ENCODE measurements at regions not wholly inside any gene's neighbourhood (a gene's known extent, or its start where the extent isn't known, plus 50 kb on each side); places are given as distances from the start of the nearest gene placed in this dataset.
"Not testable (repeated sequence)": the region's sequence is repeated elsewhere in the genome, so short reads cannot be mapped to it uniquely, and the experiment has no call there.

GRCh38 chr10:117492504-117492903 lies 50.0 kb upstream of the EMX2 start:
- TF ChIP-seq, protein P1, sequence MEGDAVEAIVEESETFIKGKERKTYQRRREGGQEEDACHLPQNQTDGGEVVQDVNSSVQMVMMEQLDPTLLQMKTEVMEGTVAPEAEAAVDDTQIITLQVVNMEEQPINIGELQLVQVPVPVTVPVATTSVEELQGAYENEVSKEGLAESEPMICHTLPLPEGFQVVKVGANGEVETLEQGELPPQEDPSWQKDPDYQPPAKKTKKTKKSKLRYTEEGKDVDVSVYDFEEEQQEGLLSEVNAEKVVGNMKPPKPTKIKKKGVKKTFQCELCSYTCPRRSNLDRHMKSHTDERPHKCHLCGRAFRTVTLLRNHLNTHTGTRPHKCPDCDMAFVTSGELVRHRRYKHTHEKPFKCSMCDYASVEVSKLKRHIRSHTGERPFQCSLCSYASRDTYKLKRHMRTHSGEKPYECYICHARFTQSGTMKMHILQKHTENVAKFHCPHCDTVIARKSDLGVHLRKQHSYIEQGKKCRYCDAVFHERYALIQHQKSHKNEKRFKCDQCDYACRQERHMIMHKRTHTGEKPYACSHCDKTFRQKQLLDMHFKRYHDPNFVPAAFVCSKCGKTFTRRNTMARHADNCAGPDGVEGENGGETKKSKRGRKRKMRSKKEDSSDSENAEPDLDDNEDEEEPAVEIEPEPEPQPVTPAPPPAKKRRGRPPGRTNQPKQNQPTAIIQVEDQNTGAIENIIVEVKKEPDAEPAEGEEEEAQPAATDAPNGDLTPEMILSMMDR (IDR thresholded peaks at IDR 0.05) = no peak
- TF ChIP-seq POLR2A (IDR thresholded peaks at IDR 0.05) = no peak
- no peak for DNase-seq
- Histone ChIP-seq H3K27me3 (no peaks in the 10 kb centered on the region), H3K36me3 (no peaks in the 10 kb centered on the region), H3K4me1 (no peaks in the 10 kb centered on the region), H3K4me3 (no peak overlapping the region), H3K9me3 (no peaks in the 10 kb centered on the region), H3K27ac (no peak overlapping the region)

- no peak for DNase-seq
- no peaks in the 10 kb centered on the region for H3K4me1 ChIP-seq
- H3K4me3 ChIP-seq = no peak overlapping the region
- H3K27me3 ChIP-seq = no peaks in the 10 kb centered on the region
- no peaks in the 10 kb centered on the region for H3K9me3 ChIP-seq
- no peaks in the 10 kb centered on the region for H3K36me3 ChIP-seq
- no peak for TF ChIP-seq POLR2A (IDR thresholded peaks at IDR 0.05)
- TF ChIP-seq, protein P1 (IDR thresholded peaks at IDR 0.05) = no peak
- H3K27ac ChIP-seq = no peak overlapping the region
These were observed 54.5 kb upstream of the EMX2 start for GRCh38 chr10:117488004-117488403.

DNA sequence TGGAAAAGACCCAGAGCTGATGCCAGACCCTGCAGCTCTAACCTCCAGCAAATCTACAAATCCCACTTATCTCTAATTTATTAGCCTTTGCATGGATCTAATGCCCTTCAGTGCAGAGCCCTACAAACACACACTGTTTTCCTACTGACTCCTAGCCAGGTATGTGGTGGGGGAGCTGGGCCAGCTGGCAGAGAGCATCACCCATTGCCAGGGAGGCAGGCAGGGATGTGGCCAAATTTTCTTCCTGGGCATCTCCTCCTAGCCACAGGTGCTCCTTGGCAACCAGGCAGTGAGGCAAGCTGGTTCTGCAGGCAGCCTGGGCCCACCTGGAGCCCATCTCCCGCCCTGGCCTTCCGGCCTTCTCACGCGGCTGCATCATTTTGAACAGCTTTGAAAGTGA lies 55.9 kb upstream of the EMX2 start:
- Histone ChIP-seq H3K9me3 (no peaks in the 10 kb centered on the region), H3K4me1 (no peaks in the 10 kb centered on the region), H3K27ac (no peak overlapping the region), H3K4me3 (no peak overlapping the region), H3K36me3 (no peaks in the 10 kb centered on the region), H3K27me3 (no peaks in the 10 kb centered on the region)
- DNase-seq = no peak
- TF ChIP-seq, protein P1 (IDR thresholded peaks at IDR 0.05) = no peak
- no peak for TF ChIP-seq POLR2A (IDR thresholded peaks at IDR 0.05)

GRCh38 chr10:117483056-117483590 lies 59.4 kb upstream of the EMX2 start:
- Histone ChIP-seq H3K27me3 (no peaks in the 10 kb centered on the region), H3K9me3 (no peaks in the 10 kb centered on the region), H3K4me3 (no peak overlapping the region), H3K4me1 (no peaks in the 10 kb centered on the region), H3K27ac (no peak overlapping the region), H3K36me3 (no peaks in the 10 kb centered on the region)
- no peak for DNase-seq
- TF ChIP-seq, protein P1 (IDR thresholded peaks at IDR 0.05) = no peak
- TF ChIP-seq POLR2A (IDR thresholded peaks at IDR 0.05) = no peak

DNA sequence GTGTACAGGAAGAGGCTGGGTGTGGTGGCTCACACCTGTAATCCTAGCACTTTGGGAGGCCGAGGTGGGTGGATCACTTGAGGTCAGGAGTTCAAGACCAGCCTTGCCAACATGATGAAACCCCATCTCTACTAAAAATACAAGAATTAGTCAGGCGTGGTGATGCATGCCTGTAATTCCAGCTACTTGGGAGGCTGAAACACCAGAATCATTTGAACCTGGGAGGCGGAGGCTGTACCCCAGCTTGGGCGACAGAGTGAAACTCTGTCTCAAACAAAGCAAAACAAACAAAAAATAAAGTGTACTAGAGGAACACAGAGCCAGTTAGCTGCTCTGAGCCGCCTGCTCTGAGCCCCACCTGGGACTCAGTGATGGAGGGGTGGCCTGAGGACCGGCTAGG lies 61.5 kb upstream of the EMX2 start:
- not testable (repeated sequence) for H3K4me1 ChIP-seq, H3K4me3 ChIP-seq, H3K36me3 ChIP-seq, H3K27ac ChIP-seq, H3K9me3 ChIP-seq, H3K27me3 ChIP-seq, DNase-seq

- H3K4me3 ChIP-seq = no peak overlapping the region
- no peak for DNase-seq
- no peaks in the 10 kb centered on the region for H3K36me3 ChIP-seq
- H3K27ac ChIP-seq = no peak overlapping the region
- H3K9me3 ChIP-seq = no peaks in the 10 kb centered on the region
- no peaks in the 10 kb centered on the region for H3K27me3 ChIP-seq
- H3K4me1 ChIP-seq = no peaks in the 10 kb centered on the region
- TF ChIP-seq, protein P1 (IDR thresholded peaks at IDR 0.05) = no peak
- no peak for TF ChIP-seq POLR2A (IDR thresholded peaks at IDR 0.05)
These were observed 62.4 kb upstream of the EMX2 start for GRCh38 chr10:117480097-117480496.
